Stimulated activated CD8-positive, alpha-beta memory T cell treated with anti-CD3 and anti-CD28 coated beads, Interleukin-7, amount 100 ng/mL, for 48 hours (primary cell): ENCODE measurements at regions not wholly inside any gene's neighbourhood (a gene's known extent, or its start where the extent isn't known, plus 50 kb on each side); places are given as distances from the start of the nearest gene placed in this dataset.
"Not testable (repeated sequence)": the region's sequence is repeated elsewhere in the genome, so short reads cannot be mapped to it uniquely, and the experiment has no call there.

ENCODE experiments used
- DNase-seq, 2 donors: peaks; one replicate each; pipeline ENCODE4 v3.0.0-alpha.2; 2020; ENCODE audit warnings: low read depth in 1 of 2; ENCODE audit errors: extremely low read depth in 1 of 2

DNA sequence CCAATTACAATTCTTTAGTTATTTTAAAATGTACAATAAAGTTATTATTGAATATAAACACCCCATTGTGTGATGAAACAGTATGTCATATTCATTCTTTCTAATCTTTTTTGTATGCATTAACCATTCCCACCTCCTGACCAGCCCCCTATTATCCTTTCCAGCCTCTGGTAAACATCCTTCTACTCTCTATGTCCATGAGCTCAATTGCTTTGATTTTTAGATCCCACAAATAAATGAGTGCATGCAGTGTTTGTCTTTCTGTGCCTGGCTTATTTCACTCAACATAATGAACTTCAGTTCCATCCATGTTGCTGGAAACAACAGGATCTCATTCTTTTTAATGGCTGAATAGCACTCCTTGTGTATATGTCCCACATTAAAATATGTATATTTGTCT is 1858.9 kb upstream of the C9orf72 start:
- DNase-seq, result no peak

DNA sequence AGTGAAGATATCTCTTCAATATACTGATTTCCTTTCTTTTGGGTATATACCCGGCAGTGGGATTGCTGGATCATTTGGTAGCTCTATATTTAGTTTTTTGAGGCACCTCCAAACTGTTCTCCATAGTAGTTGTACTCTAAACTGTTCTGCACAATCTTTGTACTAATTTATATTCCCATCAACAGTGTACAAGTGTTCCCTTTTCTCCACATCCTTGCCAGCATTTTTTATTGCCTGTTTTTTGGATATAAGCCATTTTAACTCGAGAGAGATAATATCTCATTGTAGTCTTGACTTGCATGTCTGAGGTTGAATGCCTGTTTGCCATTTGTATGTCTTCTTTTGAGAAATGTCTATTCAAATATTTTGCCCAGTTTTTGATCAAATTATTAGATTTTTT is 1859.4 kb upstream of the C9orf72 start:
- not testable (repeated sequence) for DNase-seq

DNA sequence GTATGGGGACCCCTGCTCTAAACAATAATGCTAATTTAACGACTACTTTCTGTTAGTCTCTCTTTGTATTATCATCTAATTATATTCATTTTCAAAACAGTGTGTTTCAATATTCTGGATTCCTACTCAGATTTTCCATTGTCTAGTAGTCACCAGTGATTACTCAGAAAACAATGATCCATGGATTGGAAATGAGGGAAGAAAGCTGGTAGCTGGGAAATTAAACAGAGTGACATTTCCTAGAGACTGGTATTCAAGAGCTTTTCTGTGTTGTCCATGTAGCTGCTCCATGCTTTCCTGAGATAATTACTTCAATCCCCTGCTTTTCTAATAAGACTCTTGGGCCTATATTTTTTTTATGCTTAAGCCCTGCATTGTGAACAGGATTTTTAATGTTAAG is 1862.1 kb upstream of the C9orf72 start:
- no peak for DNase-seq

DNA sequence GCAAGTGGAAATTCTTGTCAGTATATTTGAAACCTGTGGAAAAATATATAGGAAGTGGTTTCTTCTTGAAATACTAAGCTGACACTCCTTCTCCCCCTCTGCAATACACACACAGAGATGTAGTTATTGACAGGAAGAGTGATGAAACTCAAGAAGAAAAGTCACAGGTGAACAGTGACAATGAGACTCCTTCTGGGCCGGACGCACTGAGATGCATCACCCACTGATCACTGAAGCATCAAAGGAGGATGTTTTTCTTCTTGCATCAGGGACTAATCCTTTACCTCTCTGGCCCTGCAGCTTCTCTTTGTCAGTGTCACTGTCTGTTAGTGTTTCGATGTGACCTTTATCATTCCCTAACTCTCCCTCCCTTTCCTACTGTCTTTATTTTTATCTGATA is 1864.2 kb upstream of the C9orf72 start:
- no peak for DNase-seq

DNA sequence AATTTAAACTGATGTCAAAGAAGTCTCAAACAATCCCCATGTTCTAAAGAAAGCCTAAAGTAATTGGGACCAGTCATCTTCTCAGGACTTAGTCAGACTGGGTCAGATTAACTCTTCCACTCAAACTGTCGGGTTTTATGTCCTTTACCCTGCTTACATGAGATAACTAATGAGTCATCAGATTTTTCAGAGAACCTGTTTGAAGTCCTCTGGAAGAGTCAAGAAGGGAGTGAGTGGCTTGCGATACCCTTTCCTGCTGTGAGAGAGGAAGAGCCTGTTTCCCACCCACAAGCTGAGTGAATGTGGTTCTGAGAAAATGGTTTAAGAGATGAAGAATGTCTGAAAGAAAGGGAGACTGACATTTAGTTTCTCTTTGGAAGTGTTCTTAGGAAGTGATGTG is 1866.7 kb upstream of the C9orf72 start:
- no peak for DNase-seq

DNA sequence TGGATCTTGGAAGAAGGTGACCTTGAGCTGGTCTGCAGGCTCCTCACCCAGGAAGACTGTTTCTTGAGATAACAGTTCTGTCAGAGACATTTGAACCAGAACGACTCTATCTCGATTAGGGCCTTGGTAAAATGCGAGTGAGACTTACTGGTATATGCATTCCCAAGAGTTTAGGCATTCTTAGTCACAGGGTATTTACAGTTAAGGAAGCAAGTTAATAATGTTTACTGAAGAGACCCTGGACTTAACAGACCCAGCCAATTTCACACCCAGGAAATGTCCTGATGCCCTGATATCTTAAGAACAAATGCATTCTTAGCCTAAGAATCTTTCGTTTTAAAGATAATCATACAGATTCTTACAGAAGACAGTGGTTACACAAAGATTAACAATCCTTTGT is 1867.2 kb upstream of the C9orf72 start:
- DNase-seq, result no peak

DNA sequence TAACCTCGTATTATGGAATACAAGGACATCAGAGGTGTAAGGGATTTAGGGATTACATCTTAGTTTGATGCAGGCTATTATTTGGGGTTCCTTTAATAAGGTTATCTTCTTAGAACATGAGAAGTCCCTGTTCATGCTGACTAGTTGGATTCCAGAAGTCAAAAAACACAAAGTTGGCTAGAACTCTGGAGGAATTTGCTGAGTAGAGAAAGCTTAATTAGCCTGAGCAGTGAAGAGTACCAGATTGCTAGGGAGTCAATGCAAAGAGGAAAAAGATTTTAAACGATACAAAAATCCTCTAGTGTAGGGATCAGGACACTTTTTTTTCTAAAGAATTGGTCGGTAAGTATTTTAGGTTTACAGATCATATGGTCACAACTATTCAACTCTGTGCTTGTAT is 1872.5 kb upstream of the C9orf72 start:
- no peak for DNase-seq

DNA sequence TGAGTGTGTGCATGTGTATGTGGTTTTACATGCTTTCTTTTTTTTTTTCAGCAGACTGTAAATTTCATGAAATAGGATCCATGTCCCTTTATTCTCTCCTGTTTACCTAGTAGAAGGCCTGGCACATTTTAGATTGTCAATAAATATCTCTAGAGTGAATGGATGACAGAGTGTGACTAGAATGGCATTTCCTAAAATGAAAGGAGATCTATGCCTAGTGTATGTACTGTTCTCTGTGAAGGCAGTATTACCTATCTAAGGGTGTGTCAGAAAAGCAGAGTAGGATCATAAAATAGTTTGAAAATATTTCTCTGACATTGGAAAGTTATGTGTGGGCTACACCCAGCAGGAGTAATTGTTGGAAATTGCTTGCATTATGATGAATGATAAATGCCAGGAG is 1876.0 kb upstream of the C9orf72 start:
- no peak for DNase-seq

DNA sequence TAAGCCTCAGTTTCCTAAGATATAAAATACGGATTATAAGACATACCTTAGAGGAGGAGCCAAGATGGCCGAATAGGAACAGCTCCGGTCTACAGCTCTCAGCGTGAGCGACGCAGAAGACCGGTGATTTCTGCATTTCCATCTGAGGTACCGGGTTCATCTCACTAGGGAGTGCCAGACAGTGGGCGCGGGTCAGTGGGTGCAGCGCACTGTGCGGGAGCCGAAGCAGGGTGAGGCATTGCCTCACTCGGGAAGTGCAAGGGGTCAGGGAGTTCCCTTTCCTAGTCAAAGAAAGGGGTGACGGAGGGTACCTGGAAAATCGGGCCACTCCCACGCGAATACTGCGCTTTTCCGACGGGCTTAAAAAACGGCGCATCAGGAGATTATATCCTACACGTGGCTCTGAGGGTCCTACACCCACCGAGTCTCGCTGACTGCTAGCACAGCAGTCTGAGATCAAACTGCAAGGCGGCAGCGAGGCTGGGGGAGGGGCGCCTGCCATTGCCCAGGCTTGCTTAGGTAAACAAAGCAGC is 1877.1 kb upstream of the C9orf72 start:
- not testable (repeated sequence) for DNase-seq

DNA sequence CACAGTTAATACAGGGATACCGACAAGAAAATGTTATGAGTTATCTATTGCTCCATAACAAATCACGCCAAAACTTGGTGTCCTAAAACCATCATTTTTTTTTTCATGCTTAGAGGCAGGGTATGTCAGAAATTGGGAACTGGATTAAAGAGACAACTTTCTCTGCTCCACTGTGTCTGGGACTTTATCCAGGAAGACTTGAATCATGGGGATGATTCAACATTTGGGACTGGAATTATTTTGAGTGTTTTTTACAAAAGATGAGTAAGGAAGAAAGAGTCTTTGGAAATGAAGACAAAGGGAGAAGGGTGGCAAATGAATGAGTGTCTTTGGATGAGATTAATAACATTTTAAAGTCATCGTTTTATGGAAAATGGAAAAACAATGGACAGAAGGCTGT is 1883.7 kb upstream of the C9orf72 start:
- no peak for DNase-seq

DNA sequence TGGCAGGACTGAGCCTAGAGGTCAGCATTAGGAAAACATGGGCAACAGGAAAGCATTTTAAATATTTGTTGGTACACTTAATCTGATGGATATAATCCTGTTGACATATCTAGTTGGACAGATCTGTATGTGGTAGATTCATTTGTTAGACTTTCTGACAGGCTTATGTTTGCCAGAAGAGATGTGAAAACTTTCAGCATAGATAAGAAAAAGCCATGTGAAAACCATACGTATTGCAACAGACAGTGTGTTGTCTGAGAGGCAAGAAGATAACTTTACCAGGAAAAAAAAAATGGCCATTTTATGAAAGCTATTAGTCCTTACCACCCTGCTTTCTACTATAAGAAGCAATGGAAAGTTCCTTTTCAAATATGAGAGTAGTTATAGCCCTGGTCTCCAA is 1902.2 kb upstream of the C9orf72 start:
- no peak for DNase-seq

DNA sequence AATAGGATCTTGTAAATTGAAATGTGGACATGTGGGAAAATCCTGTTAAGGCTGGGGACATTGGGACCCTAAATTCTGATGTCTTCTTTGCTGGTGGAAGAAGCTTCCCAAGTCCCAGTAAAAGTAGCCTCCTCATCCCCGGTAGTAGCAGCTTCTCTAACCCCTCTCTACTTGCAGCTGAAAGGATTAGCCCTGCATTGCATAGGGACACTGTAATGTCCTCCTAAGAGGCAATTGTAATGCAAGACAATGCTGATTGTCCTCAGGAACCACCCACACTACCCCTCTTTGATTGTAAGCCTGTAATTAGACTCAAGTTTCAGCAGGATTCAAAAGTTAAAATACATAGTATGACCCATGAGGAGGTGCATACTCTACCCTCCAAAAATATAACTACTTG is 1938.4 kb upstream of the C9orf72 start:
- no peak for DNase-seq

DNA sequence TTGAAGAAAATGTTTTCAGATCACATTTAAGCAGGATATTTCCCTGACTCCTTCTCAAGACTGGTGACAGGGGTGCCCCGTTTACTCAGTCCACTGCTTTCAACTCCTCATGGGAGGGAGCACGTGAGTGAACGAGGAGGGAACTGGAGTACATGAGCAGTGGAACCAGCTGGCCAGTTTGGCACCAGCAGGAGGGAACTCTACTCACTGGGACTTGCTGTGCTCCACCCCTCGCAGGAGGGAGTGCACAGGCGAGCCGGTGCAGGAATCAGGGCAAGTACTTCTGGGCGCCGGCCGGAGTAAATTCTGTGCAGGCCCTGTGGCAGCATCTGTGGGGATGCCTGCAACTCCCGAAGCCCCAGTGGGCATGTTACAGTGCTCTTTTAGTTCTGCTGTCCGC is 1941.1 kb upstream of the C9orf72 start:
- no peak for DNase-seq

DNA sequence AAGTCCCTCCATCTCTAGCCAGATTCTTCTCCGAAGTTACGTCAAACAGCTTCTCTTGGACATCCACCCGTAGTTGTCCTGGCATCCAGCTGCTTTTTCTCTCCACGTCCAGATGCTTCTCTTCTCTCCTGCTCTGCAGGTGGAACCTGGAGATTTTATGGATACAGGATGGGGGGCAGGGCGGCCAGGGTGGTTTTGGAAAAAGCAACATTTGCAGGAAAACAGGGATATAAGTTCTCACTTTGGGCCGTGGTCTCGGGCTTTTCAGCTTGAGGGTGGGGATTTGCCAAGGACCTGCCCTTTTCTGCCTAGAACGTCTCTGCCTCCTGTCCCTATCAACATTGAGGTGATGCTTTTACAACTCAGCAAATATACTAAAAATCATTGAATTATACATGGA is 1941.6 kb upstream of the C9orf72 start:
- no peak for DNase-seq

DNA sequence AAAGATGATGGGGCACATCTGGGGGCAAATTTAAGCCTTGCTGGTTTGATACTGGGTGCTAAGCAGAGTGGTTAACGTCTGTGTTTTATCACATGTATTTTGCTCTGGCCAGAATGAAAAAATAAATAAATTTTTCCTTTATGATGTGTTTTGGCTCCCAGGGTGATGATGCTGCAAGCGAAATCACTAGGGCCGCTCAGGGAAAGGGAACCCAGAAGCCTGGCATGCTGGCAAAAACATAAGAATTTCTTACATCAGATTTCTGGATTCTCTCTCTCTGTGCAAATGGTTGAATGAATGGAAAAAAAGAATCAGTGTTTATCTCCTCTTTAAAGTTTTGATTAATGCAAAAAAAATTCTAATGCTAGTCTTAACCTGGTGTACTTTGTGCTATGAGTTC is 1975.2 kb upstream of the C9orf72 start:
- no peak for DNase-seq

DNA sequence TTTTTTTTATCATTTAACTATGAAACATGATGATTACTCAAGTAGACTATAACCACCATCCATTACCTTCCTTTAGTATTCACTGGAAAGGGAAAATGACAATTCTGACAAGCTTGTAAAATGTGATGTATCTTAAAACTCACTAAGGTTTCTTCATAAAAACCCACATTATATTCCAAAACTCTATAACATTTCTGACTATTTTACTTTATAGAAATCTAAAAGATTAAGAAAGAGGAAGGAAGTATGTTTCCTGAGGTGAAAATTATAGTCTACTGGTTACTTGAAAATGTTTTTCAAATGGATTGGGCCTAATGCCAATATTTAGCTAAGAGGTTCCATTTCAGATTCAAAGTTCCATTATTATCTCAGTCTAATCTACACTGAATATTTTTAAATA is 1982.2 kb upstream of the C9orf72 start:
- no peak for DNase-seq

DNA sequence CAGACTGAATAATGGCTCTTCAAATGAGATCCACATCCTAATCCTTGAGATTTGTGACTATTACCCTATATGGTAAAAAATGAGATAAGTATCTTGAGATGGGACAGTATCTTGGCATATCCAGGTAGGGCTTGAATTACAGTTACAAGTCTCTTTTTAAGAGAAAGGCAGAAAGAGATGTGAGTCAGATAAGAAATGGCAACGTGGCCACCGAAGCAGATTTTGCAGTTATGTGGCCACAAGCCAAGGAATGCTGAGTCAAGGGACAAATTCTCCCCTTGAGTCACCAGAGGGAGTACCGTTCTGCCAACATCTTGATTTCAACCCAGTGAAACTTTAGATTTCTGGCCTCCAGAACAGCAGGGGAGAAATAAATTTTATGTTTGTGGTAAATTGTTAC is 1983.0 kb upstream of the C9orf72 start:
- DNase-seq, result no peak

DNA sequence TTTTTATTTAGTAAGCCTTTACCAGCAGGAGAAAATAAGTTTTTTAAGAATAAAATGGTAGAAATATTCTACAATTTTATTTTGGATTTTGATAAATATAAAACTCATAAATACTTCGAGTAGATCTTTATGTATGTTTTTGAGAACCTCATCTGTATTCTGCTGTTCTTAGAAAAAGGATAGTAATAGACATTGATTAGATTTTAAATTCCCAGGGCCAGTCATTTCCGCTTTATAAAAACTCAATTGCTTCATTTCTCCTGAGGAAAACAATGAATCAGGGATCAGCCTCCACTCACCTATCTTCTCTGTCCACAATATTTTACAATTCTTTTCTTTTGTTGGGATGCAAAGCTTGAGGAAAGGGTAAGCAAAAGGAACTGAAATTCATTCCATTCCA is 1983.5 kb upstream of the C9orf72 start:
- DNase-seq, result no peak

DNA sequence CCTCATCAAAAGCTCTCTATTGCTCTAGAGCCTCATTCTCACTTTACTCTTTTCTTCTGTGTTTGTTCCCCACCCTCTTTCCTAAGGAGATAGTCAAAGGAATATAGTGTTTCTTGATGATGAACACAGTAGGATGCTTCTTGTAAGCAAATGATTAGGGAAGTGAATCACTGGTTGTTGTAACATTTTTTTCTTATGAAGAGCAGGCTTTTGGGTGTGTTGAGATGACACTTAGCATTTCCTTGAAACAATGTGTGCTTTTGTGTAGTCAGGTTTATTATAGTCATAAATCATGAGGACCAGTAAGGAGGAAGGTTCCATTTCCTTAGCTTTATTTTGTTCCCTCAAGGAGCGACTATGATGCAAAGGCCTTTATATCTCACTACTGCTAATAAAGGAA is 1991.3 kb upstream of the C9orf72 start:
- DNase-seq, result no peak

DNA sequence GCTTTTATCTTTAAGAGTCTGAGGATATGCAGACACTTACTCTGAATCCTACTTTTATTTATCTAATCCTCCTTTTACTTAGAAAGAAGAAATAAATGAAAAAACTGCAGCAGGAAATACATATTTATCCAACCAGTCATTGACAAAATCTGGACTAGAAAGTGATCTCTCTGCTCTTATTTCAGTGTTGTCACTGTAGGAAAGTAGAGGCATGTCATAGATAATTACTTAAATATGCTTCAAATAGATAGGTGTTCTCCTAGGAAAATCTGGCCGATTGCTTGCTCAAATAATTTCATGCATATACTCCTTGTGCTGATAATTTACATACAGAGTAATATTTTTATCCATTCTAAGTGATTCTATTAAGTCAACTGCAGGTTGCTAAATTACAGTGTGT is 2001.9 kb upstream of the C9orf72 start:
- no peak for DNase-seq

DNA sequence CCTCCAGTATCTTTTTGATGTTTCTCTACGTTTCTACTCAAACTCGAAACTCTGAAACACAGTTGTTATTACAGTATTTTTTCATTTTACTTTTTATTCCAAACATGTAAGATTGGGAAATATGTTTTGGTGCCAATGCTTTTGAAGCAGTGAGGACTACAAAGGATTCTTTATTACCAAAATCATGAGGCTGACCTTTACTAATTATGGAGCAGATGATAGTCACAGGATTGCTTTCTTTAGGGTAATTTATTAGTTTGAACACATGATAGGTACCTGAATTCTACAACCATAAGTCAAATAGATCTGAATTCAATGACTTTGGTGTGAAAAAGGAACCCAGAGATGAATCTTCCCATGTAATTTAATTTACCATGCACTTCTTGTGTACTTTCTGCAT is 2015.1 kb upstream of the C9orf72 start:
- no peak for DNase-seq

DNA sequence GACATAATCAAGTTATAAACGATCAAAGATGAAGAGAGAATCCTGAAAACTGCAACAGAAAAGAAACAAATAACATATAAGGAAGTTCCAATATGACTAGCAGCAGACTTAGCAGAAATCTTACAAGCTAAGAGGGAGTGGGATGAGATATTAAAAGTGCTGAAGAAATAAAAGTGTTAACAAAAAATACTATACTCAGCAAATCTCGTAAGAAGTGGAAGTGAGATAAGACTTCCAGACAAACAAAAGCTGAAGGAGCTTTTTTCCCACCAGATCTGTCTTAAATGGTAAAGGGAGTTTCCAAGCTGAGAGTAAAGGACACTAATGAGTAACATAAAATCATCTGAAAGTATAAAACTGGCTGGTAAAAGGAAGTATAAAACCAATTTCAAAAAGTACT is 2036.0 kb upstream of the C9orf72 start:
- DNase-seq, result no peak

DNA sequence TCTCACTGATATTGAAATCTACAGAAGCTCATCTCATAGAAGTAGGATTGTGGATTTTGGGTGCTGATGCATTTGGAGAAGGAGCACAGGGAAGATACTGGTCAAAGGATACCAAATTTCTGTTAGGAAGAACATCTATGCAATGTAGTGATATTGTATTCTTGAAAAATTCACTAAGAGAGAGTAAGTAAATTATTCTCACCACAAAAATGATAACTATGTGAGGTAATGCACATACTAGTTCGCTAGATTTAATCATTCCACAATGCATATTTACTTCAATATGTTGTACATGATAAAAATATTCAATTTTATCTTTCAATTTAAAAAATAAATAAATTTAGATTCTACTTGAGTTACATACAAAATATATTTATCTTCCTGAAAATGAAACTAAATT is 2040.5 kb upstream of the C9orf72 start:
- DNase-seq, result no peak

DNA sequence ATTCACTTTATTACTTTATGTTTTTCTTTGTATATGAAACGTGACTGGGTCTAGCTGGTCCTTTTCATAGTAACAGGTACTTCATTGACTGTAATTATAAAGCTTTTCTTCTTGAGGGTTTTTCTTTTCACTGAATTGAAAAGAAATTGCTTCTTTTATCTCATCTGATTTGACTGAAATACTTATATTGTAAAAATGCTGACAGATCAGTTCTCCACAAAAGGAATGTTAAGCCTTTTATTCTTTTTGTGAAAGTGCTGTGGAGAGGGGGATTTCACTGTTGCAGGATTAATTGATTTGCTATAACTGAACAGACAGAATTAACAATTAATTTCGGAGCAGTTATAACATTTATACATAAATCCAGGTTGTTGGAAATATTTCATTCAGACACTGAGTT is 2043.6 kb upstream of the C9orf72 start:
- DNase-seq, result no peak
